ENCODE measurements at regions not wholly inside any gene's neighbourhood (a gene's known extent, or its start where the extent isn't known, plus 50 kb on each side); places are given as distances from the start of the nearest gene placed in this dataset.

DNA sequence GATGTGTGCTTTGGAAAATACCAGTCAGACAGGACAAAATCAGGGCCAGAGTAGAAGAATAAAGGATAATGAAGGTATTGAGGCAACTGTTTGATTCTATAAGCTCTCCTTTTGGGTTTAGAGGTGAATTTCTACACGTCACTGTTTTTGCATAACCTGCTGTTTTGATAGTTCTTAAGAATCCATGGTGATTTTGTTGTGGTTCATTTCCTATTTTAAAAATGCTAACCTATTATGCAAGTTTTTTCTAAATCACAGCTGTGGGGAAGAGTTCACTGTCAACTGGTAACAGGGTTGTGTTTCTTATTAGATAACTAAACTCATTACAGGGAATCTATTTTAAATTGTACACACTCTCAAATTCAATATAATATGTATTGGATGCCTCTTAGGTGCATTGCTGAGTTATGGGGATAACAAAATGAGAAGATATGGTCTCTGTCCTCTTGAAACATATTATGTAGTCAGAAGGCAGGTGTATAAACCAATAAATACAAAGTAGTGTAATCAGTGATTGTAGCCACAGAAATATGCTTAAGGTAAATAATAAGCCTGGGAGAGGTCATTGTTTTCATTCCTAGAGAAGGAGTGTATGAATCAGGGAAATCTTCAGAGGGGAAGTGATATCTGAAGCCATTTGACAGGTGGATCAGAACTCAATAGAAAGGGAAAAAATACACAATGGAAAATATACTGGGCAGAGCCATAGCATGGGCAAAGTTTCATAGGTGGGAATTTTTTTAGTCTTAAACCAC is 192.5 kb downstream of the FAT3 start:
- DNase-seq (ENCODE audit: low read depth in 2 of 2), result no peak
- Histone ChIP-seq H3K27me3 (ENCODE audit: control insufficient read depth, insufficient read depth, low read length) (no peaks in the 10 kb centered on the region), H3K9ac (ENCODE audit: insufficient read depth, low read length) (no peak overlapping the region), H3K36me3 (ENCODE audit: control insufficient read depth, insufficient read depth, low read length) (no peaks in the 10 kb centered on the region), H3K9me3 (ENCODE audit: control insufficient read depth, insufficient read depth, low read depth, low read length) (no peaks in the 10 kb centered on the region), H3K79me2 (ENCODE audit: control insufficient read depth, insufficient read depth, low read length) (no peaks in the 10 kb centered on the region), H3K4me1 (ENCODE audit: control insufficient read depth, extremely low read depth, insufficient read depth, low read length) (peaks cover 12% of the 10 kb centered on the region), H3K27ac (ENCODE audit: insufficient read depth, low read length) (no peak overlapping the region), H3K4me2 (ENCODE audit: extremely low read depth, insufficient read depth, low read length) (no peak overlapping the region), H3K4me3 (replicated peaks in 1 of 4; ENCODE audit: control extremely low read depth in 1 of 4, insufficient read depth in 1 of 4, low read depth in 3 of 4, low read length in 4 of 4) (no peak overlapping the region), H4K20me1 (ENCODE audit: control insufficient read depth, extremely low read depth, insufficient read depth, low read length) (no peaks in the 10 kb centered on the region), H2AFZ (ENCODE audit: low read length) (no peak overlapping the region)
- TF ChIP-seq, protein P1, sequence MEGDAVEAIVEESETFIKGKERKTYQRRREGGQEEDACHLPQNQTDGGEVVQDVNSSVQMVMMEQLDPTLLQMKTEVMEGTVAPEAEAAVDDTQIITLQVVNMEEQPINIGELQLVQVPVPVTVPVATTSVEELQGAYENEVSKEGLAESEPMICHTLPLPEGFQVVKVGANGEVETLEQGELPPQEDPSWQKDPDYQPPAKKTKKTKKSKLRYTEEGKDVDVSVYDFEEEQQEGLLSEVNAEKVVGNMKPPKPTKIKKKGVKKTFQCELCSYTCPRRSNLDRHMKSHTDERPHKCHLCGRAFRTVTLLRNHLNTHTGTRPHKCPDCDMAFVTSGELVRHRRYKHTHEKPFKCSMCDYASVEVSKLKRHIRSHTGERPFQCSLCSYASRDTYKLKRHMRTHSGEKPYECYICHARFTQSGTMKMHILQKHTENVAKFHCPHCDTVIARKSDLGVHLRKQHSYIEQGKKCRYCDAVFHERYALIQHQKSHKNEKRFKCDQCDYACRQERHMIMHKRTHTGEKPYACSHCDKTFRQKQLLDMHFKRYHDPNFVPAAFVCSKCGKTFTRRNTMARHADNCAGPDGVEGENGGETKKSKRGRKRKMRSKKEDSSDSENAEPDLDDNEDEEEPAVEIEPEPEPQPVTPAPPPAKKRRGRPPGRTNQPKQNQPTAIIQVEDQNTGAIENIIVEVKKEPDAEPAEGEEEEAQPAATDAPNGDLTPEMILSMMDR (conservative IDR thresholded peaks at IDR 0.05 in 1 of 2, IDR thresholded peaks at IDR 0.05 in 1 of 2; ENCODE audit: low read depth in 1 of 2, low read length in 2 of 2), result no peak
- TF ChIP-seq EZH2 (IDR thresholded peaks at IDR 0.05; ENCODE audit: low read length, missing control alignments), result no peak

DNA sequence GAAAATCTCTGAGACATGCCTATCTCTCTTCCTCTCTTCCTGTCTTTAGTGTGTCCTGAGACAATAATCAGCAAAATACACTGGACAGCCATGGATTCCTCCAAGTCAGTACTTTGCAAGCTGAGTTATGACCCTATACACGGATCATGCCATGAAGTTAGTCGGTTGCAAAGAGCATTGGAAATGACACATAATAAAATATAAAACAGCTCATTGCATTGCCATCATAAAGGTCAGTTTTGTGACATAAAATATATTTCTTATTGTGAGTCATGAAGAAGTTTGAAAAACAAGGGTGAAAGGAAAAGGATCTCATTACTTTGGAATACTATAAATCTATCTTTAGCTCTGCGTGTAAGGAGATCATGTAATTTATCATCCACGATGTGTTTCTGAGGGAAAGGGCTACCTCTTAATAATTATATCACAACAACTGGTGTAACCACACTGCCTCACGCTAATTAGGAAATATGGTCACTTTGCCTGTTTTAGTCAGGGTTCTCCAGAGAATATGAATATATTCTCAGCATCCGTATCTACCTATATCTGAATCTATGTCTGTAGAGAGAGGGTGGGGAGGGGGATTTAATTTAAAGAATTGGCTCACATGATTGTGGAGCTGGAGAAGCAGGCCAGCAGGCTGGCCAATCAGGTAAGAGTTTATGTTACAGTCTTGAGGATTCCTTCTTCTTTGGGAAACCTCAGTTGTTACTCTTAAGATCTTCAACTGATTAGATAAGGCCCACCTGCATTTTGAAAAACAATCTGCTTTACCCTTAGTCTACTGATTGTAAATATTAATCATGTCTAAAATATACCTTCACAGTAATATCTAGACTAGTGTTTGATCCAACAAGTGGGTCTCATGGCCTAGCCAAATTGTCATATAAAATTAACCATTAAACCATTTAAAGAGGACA is 198.8 kb downstream of the FAT3 start:
- DNase-seq (ENCODE audit: low read depth in 2 of 2), result peak; percentile 38 to 83
- peaks cover 8% of the 10 kb centered on the region for H3K4me1 ChIP-seq (ENCODE audit: control insufficient read depth, extremely low read depth, insufficient read depth, low read length)
- TF ChIP-seq, protein P1 (conservative IDR thresholded peaks at IDR 0.05 in 1 of 2, IDR thresholded peaks at IDR 0.05 in 1 of 2; ENCODE audit: low read depth in 1 of 2, low read length in 2 of 2), result no peak
- TF ChIP-seq EZH2 (IDR thresholded peaks at IDR 0.05; ENCODE audit: low read length, missing control alignments), result no peak
- no peak overlapping the region for H3K27ac ChIP-seq (ENCODE audit: insufficient read depth, low read length)
- no peaks in the 10 kb centered on the region for H4K20me1 ChIP-seq (ENCODE audit: control insufficient read depth, extremely low read depth, insufficient read depth, low read length)
- no peak overlapping the region for H3K4me3 ChIP-seq (replicated peaks in 1 of 4; ENCODE audit: control extremely low read depth in 1 of 4, insufficient read depth in 1 of 4, low read depth in 3 of 4, low read length in 4 of 4)
- no peaks in the 10 kb centered on the region for H3K27me3 ChIP-seq (ENCODE audit: control insufficient read depth, insufficient read depth, low read length)
- no peaks in the 10 kb centered on the region for H3K9me3 ChIP-seq (ENCODE audit: control insufficient read depth, insufficient read depth, low read depth, low read length)
- H3K36me3 ChIP-seq (ENCODE audit: control insufficient read depth, insufficient read depth, low read length), result no peaks in the 10 kb centered on the region
- no peaks in the 10 kb centered on the region for H3K79me2 ChIP-seq (ENCODE audit: control insufficient read depth, insufficient read depth, low read length)
- no peak overlapping the region for H2AFZ ChIP-seq (ENCODE audit: low read length)
- H3K9ac ChIP-seq (ENCODE audit: insufficient read depth, low read length), result no peak overlapping the region
- H3K4me2 ChIP-seq (ENCODE audit: extremely low read depth, insufficient read depth, low read length), result no peak overlapping the region

DNA sequence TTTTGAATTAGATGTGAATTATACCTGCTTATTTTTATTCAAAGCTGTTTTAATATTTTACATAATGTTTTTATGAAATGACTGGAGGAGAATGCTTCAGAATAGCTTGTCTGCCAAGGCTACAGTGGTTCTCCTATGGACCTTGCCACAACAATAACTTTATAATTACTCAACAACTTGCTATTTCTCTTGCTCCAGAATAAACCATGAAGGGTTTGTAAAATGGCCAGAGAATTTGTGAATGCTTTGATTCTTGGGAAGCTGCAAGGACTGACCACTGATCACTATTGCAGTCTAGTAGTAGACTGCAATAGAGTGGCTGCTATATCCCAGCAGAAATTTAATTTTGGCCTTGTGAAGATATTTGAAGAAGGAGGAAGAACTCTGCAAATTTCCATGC is 199.7 kb downstream of the FAT3 start:
- no peak overlapping the region for H3K27ac ChIP-seq (ENCODE audit: insufficient read depth, low read length)
- no peak overlapping the region for H2AFZ ChIP-seq (ENCODE audit: low read length)
- H3K36me3 ChIP-seq (ENCODE audit: control insufficient read depth, insufficient read depth, low read length), result no peaks in the 10 kb centered on the region
- no peak overlapping the region for H3K4me2 ChIP-seq (ENCODE audit: extremely low read depth, insufficient read depth, low read length)
- H3K9ac ChIP-seq (ENCODE audit: insufficient read depth, low read length), result no peak overlapping the region
- no peak for TF ChIP-seq EZH2 (IDR thresholded peaks at IDR 0.05; ENCODE audit: low read length, missing control alignments)
- TF ChIP-seq, protein P1 (conservative IDR thresholded peaks at IDR 0.05 in 1 of 2, IDR thresholded peaks at IDR 0.05 in 1 of 2; ENCODE audit: low read depth in 1 of 2, low read length in 2 of 2), result no peak
- no peaks in the 10 kb centered on the region for H3K79me2 ChIP-seq (ENCODE audit: control insufficient read depth, insufficient read depth, low read length)
- peak; percentile 79 to 89 for DNase-seq (ENCODE audit: low read depth in 2 of 2)
- H3K9me3 ChIP-seq (ENCODE audit: control insufficient read depth, insufficient read depth, low read depth, low read length), result no peaks in the 10 kb centered on the region
- H3K4me3 ChIP-seq (replicated peaks in 1 of 4; ENCODE audit: control extremely low read depth in 1 of 4, insufficient read depth in 1 of 4, low read depth in 3 of 4, low read length in 4 of 4), result no peak overlapping the region
- no peaks in the 10 kb centered on the region for H3K27me3 ChIP-seq (ENCODE audit: control insufficient read depth, insufficient read depth, low read length)
- H3K4me1 ChIP-seq (ENCODE audit: control insufficient read depth, extremely low read depth, insufficient read depth, low read length), result peaks cover 8% of the 10 kb centered on the region
- no peaks in the 10 kb centered on the region for H4K20me1 ChIP-seq (ENCODE audit: control insufficient read depth, extremely low read depth, insufficient read depth, low read length)
